Astrocyte (in vitro differentiated cells and primary cell): ENCODE measurements at regions not wholly inside any gene's neighbourhood (a gene's known extent, or its start where the extent isn't known, plus 50 kb on each side); places are given as distances from the start of the nearest gene placed in this dataset.
"Not testable (repeated sequence)": the region's sequence is repeated elsewhere in the genome, so short reads cannot be mapped to it uniquely, and the experiment has no call there.

Experiments used
- DNase-seq: peaks from one replicate; pipeline ENCODE4 v3.0.0-alpha.2; 2010; ENCODE audit warnings: low read depth
- FAIRE-seq: peaks from 2 replicates; lab custom pipeline; 2011; peaks lifted over from hg19 to GRCh38; lab: Jason Lieb, UNC
- H2AFZ ChIP-seq: 2 replicates; pipeline ENCODE4 v1.6.0; 2012; ENCODE audit warnings: low read depth, low read length, inconsistent platforms
- H3K27ac ChIP-seq: 2 replicates; pipeline ENCODE4 v1.5.1; 2011; ENCODE audit warnings: low read depth, low read length, inconsistent platforms
- H3K27me3 ChIP-seq: 2 replicates; pipeline ENCODE4 v1.6.0; 2011; ENCODE audit warnings: low read length, inconsistent platforms; ENCODE audit not compliant: insufficient read depth
- H3K36me3 ChIP-seq: 2 replicates; pipeline ENCODE4 v1.5.1; 2011; ENCODE audit warnings: low read length, inconsistent platforms; ENCODE audit not compliant: insufficient read depth
- H3K4me1 ChIP-seq: 2 replicates; pipeline ENCODE4 v1.5.1; 2011; ENCODE audit warnings: low read length, inconsistent platforms; ENCODE audit not compliant: insufficient read depth
- H3K4me2 ChIP-seq: 2 replicates; pipeline ENCODE4 v1.6.0; 2012; ENCODE audit warnings: low read length, inconsistent platforms
- H3K4me3 ChIP-seq: 2 replicates; pipeline ENCODE4 v1.5.1; 2011; ENCODE audit warnings: low read depth, mild to moderate bottlenecking, low read length, inconsistent platforms; ENCODE audit not compliant: insufficient read depth
- H3K79me2 ChIP-seq: 2 replicates; pipeline ENCODE4 v1.6.0; 2012; ENCODE audit warnings: mild to moderate bottlenecking, low read length, inconsistent platforms; ENCODE audit not compliant: insufficient read depth
- H3K9ac ChIP-seq: 2 replicates; pipeline ENCODE4 v1.6.0; 2012; ENCODE audit warnings: mild to moderate bottlenecking, low read length, inconsistent platforms
- H3K9me3 ChIP-seq: 2 replicates; pipeline ENCODE4 v1.5.1; 2012; ENCODE audit warnings: low read depth, mild to moderate bottlenecking, low read length, inconsistent platforms; ENCODE audit not compliant: insufficient read depth
- H4K20me1 ChIP-seq: 2 replicates; pipeline ENCODE4 v1.6.0; 2012; ENCODE audit warnings: low read length, inconsistent platforms; ENCODE audit not compliant: insufficient read depth
- H3K27ac Mint-ChIP-seq: one replicate; pipeline ENCODE4 v1.8.0; 2021; ENCODE audit warnings: mild to moderate bottlenecking, mixed read lengths; ENCODE audit not compliant: unreplicated experiment
- H3K27me3 Mint-ChIP-seq: one replicate; pipeline ENCODE4 v1.8.0; 2021; ENCODE audit warnings: low read depth, mixed read lengths; ENCODE audit not compliant: unreplicated experiment
- H3K36me3 Mint-ChIP-seq: one replicate; pipeline ENCODE4 v1.8.0; 2021; ENCODE audit warnings: low read depth, mixed read lengths; ENCODE audit not compliant: unreplicated experiment
- H3K4me1 Mint-ChIP-seq: one replicate; pipeline ENCODE4 v1.8.0; 2021; ENCODE audit warnings: low read depth, mixed read lengths; ENCODE audit not compliant: unreplicated experiment
- H3K4me3 Mint-ChIP-seq: one replicate; pipeline ENCODE4 v1.8.0; 2021; ENCODE audit warnings: mild to moderate bottlenecking, moderate library complexity, mixed read lengths; ENCODE audit not compliant: unreplicated experiment
- H3K9me3 Mint-ChIP-seq: one replicate; pipeline ENCODE4 v1.8.0; 2021; ENCODE audit warnings: mild to moderate bottlenecking, mixed read lengths; ENCODE audit not compliant: unreplicated experiment
- EZH2 ChIP-seq: IDR thresholded peaks from 2 replicates; pipeline ENCODE4 v1.6.1; 2012; ENCODE audit warnings: mild to moderate bottlenecking, low read length, inconsistent platforms; ENCODE audit not compliant: insufficient read depth
- TF ChIP-seq, protein P1 (sequence below): IDR thresholded peaks from 2 replicates; pipeline ENCODE4 v1.5.1; 2011; ENCODE audit warnings: low read depth, mild to moderate bottlenecking, inconsistent platforms, low read length, moderate library complexity; ENCODE audit not compliant: insufficient read depth

GRCh38 chr4:26196567-26196966 lies 124.2 kb upstream of the RBPJ start:
- Mint-ChIP-seq H3K4me1 (peaks cover 10% of the 10 kb centered on the region), H3K36me3 (no peaks in the 10 kb centered on the region), H3K27ac (no peak overlapping the region), H3K9me3 (peaks cover 5% of the 10 kb centered on the region), H3K4me3 (no peak overlapping the region), H3K27me3 (peaks cover 14% of the 10 kb centered on the region)
- DNase-seq: no peak
- Histone ChIP-seq H3K27me3 (no peaks in the 10 kb centered on the region), H3K79me2 (no peaks in the 10 kb centered on the region), H2AFZ (no peak overlapping the region), H3K9ac (no peak overlapping the region), H3K4me2 (peak overlapping the region; percentile 58), H3K36me3 (no peaks in the 10 kb centered on the region), H3K4me1 (peaks cover 17% of the 10 kb centered on the region), H3K27ac (no peak overlapping the region), H4K20me1 (no peaks in the 10 kb centered on the region), H3K9me3 (no peaks in the 10 kb centered on the region), H3K4me3 (no peak overlapping the region)
- TF ChIP-seq, protein P1, sequence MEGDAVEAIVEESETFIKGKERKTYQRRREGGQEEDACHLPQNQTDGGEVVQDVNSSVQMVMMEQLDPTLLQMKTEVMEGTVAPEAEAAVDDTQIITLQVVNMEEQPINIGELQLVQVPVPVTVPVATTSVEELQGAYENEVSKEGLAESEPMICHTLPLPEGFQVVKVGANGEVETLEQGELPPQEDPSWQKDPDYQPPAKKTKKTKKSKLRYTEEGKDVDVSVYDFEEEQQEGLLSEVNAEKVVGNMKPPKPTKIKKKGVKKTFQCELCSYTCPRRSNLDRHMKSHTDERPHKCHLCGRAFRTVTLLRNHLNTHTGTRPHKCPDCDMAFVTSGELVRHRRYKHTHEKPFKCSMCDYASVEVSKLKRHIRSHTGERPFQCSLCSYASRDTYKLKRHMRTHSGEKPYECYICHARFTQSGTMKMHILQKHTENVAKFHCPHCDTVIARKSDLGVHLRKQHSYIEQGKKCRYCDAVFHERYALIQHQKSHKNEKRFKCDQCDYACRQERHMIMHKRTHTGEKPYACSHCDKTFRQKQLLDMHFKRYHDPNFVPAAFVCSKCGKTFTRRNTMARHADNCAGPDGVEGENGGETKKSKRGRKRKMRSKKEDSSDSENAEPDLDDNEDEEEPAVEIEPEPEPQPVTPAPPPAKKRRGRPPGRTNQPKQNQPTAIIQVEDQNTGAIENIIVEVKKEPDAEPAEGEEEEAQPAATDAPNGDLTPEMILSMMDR: no peak
- TF ChIP-seq EZH2: no peak
- no peak for FAIRE-seq

GRCh38 chr4:26197018-26197779 lies 123.6 kb upstream of the RBPJ start:
- H3K27ac ChIP-seq: peak overlapping the region; percentile 22
- H3K4me1 ChIP-seq: peaks cover 17% of the 10 kb centered on the region
- H3K79me2 ChIP-seq: no peaks in the 10 kb centered on the region
- no peaks in the 10 kb centered on the region for H3K9me3 ChIP-seq
- Mint-ChIP-seq H3K4me3 (peak overlapping the region; percentile 15), H3K27ac (peak overlapping the region; percentile 71), H3K4me1 (peaks cover 10% of the 10 kb centered on the region), H3K27me3 (peaks cover 19% of the 10 kb centered on the region), H3K9me3 (peaks cover 5% of the 10 kb centered on the region), H3K36me3 (no peaks in the 10 kb centered on the region)
- H3K4me2 ChIP-seq: peak overlapping the region; percentile 58
- DNase-seq: peak; percentile 98
- H4K20me1 ChIP-seq: no peaks in the 10 kb centered on the region
- no peak overlapping the region for H3K9ac ChIP-seq
- H3K4me3 ChIP-seq: no peak overlapping the region
- H3K27me3 ChIP-seq: no peaks in the 10 kb centered on the region
- no peaks in the 10 kb centered on the region for H3K36me3 ChIP-seq
- no peak overlapping the region for H2AFZ ChIP-seq
- TF ChIP-seq EZH2: no peak
- TF ChIP-seq, protein P1: no peak
- FAIRE-seq: peak; percentile 98

DNA sequence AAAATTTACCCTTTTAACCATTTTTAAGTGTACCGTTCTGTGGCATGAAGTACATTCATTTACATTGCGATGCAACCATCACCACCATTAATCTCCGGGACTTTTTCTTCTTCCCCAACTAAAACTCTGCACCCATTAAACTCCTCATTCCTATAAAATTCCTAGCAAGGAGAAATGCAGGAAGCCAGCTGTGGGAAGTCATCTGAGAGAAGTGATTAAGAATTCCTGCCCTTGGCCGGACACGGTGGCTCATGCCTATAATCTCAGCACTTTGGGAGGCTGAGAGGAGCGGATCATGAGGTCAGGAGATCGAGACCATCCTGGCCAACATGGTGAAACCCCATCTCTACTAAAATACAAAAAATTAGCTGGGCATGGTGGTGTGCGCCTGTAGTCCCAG lies 121.9 kb upstream of the RBPJ start:
- not testable (repeated sequence) for H3K79me2 ChIP-seq, H3K4me3 ChIP-seq, FAIRE-seq, H3K27ac ChIP-seq, H3K27me3 ChIP-seq, H3K9me3 Mint-ChIP-seq, H3K36me3 Mint-ChIP-seq, H3K9me3 ChIP-seq, H3K9ac ChIP-seq, H3K4me1 Mint-ChIP-seq, H4K20me1 ChIP-seq, H3K36me3 ChIP-seq, H2AFZ ChIP-seq, DNase-seq, H3K4me2 ChIP-seq, H3K4me3 Mint-ChIP-seq
- Mint-ChIP-seq H3K27ac (peak overlapping the region; percentile 35), H3K27me3 (peaks cover 23% of the 10 kb centered on the region)
- peaks cover 17% of the 10 kb centered on the region for H3K4me1 ChIP-seq
